ENCODE measurements at regions not wholly inside any gene's neighbourhood (a gene's known extent, or its start where the extent isn't known, plus 50 kb on each side); places are given as distances from the start of the nearest gene placed in this dataset.

- TF ChIP-seq GLIS3 (CRISPR knock-in tag; IDR thresholded peaks at IDR 0.05) (no peak), ZFP3 (CRISPR knock-in tag; IDR thresholded peaks at IDR 0.05) (no peak), CSRNP3 (CRISPR knock-in tag; IDR thresholded peaks at IDR 0.05) (no peak), OSR1 (CRISPR knock-in tag; IDR thresholded peaks at IDR 0.05) (no peak), BACH2 (CRISPR knock-in tag; IDR thresholded peaks at IDR 0.05; ENCODE audit: borderline replicate concordance) (no peak), ISL1 (CRISPR knock-in tag; IDR thresholded peaks at IDR 0.05) (no peak), ZNF565 (CRISPR knock-in tag; conservative IDR thresholded peaks at IDR 0.05; ENCODE audit: low read depth) (no peak), ZC3H10 (CRISPR knock-in tag; IDR thresholded peaks at IDR 0.05) (no peak), ARNTL (CRISPR knock-in tag; IDR thresholded peaks at IDR 0.05; ENCODE audit: borderline replicate concordance, low read depth) (no peak), SNAI2 (CRISPR knock-in tag; IDR thresholded peaks at IDR 0.05) (no peak), ZFP30 (CRISPR knock-in tag; IDR thresholded peaks at IDR 0.05) (no peak), POU6F1 (CRISPR knock-in tag; IDR thresholded peaks at IDR 0.05; ENCODE audit: borderline replicate concordance, low read depth) (no peak), ZNF8 (CRISPR knock-in tag; IDR thresholded peaks at IDR 0.05) (no peak), TOX (CRISPR knock-in tag; IDR thresholded peaks at IDR 0.05; ENCODE audit: borderline replicate concordance) (no peak), CREB5 (CRISPR knock-in tag; IDR thresholded peaks at IDR 0.05; ENCODE audit: low read depth) (no peak), RARB (CRISPR knock-in tag; IDR thresholded peaks at IDR 0.05) (no peak), ESRRG (CRISPR knock-in tag; IDR thresholded peaks at IDR 0.05) (no peak), PPARA (CRISPR knock-in tag; IDR thresholded peaks at IDR 0.05; ENCODE audit: borderline replicate concordance) (no peak)
- no peak for ATAC-seq
Observed at GRCh38 chr11:29562183-29562582, 454.6 kb downstream of the KCNA4 start.

GRCh38 chr11:29553990-29554389 lies 462.8 kb downstream of the KCNA4 start:
- TF ChIP-seq BACH2 (CRISPR knock-in tag; IDR thresholded peaks at IDR 0.05; ENCODE audit: borderline replicate concordance) (no peak), GLIS3 (CRISPR knock-in tag; IDR thresholded peaks at IDR 0.05) (no peak), ZC3H10 (CRISPR knock-in tag; IDR thresholded peaks at IDR 0.05) (no peak), ZNF70 (CRISPR knock-in tag; IDR thresholded peaks at IDR 0.05) (no peak), PPARA (CRISPR knock-in tag; IDR thresholded peaks at IDR 0.05; ENCODE audit: borderline replicate concordance) (no peak), TOX (CRISPR knock-in tag; IDR thresholded peaks at IDR 0.05; ENCODE audit: borderline replicate concordance) (no peak)
- ATAC-seq: no peak

- TF ChIP-seq ESRRG (CRISPR knock-in tag; IDR thresholded peaks at IDR 0.05): no peak
- no peak for TF ChIP-seq SNAI2 (CRISPR knock-in tag; IDR thresholded peaks at IDR 0.05)
- TF ChIP-seq ZNF565 (CRISPR knock-in tag; conservative IDR thresholded peaks at IDR 0.05; ENCODE audit: low read depth): no peak
- no peak for TF ChIP-seq ZNF8 (CRISPR knock-in tag; IDR thresholded peaks at IDR 0.05)
- no peak for TF ChIP-seq CSRNP3 (CRISPR knock-in tag; IDR thresholded peaks at IDR 0.05)
- no peak for TF ChIP-seq TSHZ2 (CRISPR knock-in tag; IDR thresholded peaks at IDR 0.05)
- TF ChIP-seq ZFP3 (CRISPR knock-in tag; IDR thresholded peaks at IDR 0.05): no peak
- TF ChIP-seq RARB (CRISPR knock-in tag; IDR thresholded peaks at IDR 0.05): no peak
- TF ChIP-seq CSDC2 (CRISPR knock-in tag; IDR thresholded peaks at IDR 0.05): no peak
- TF ChIP-seq TCF4 (CRISPR knock-in tag; IDR thresholded peaks at IDR 0.05; ENCODE audit: borderline replicate concordance): no peak
- TF ChIP-seq ZFP30 (CRISPR knock-in tag; IDR thresholded peaks at IDR 0.05): no peak
- ATAC-seq: no peak
Observed at GRCh38 chr11:29538339-29539036, 478.3 kb downstream of the KCNA4 start.
